SK-N-SH treated with all-trans-retinoic acid at 6 μM for 48 hours (cell line): ENCODE measurements at regions not wholly inside any gene's neighbourhood (a gene's known extent, or its start where the extent isn't known, plus 50 kb on each side); places are given as distances from the start of the nearest gene placed in this dataset.
"Not testable (repeated sequence)": the region's sequence is repeated elsewhere in the genome, so short reads cannot be mapped to it uniquely, and the experiment has no call there.

Experiments
- ARNTL ChIP-seq: fragments of 450-650 bp; formaldehyde crosslinking; IDR thresholded peaks from 2 replicates; pipeline ENCODE4 v1.5.0; 2020; ENCODE audit warnings: low read depth, mild to moderate bottlenecking, moderate library complexity, borderline replicate concordance
- BACH2 ChIP-seq: fragments of 250-450 bp; sonication (Bioruptor Pico); IDR thresholded peaks from 2 replicates; pipeline ENCODE4 v1.9.0; 2021; ENCODE audit warnings: mild to moderate bottlenecking, borderline replicate concordance
- CREB5 ChIP-seq: fragments of 250-450 bp; sonication (Bioruptor Pico); IDR thresholded peaks from 2 replicates; pipeline ENCODE4 v1.5.1; 2020; ENCODE audit warnings: low read depth, mild to moderate bottlenecking, moderate library complexity
- CSDC2 ChIP-seq: fragments of 250-450 bp; sonication (Bioruptor Pico); IDR thresholded peaks from 2 replicates; pipeline ENCODE4 v1.5.0; 2020; ENCODE audit warnings: mild to moderate bottlenecking, moderate library complexity
- ESRRG ChIP-seq: fragments of 250-450 bp; sonication (Bioruptor Pico); IDR thresholded peaks from 2 replicates; pipeline ENCODE4 v1.6.1; 2021; ENCODE audit warnings: mild to moderate bottlenecking
- PATZ1 ChIP-seq: fragments of 250-450 bp; sonication (Bioruptor Pico); IDR thresholded peaks from 2 replicates; pipeline ENCODE4 v1.8.0; 2020; ENCODE audit warnings: mild to moderate bottlenecking, moderate library complexity, borderline replicate concordance
- POU6F1 ChIP-seq: fragments of 250-450 bp; sonication (Bioruptor Pico); IDR thresholded peaks from 2 replicates; pipeline ENCODE4 v1.8.0; 2021; ENCODE audit warnings: low read depth, mild to moderate bottlenecking, moderate library complexity, borderline replicate concordance
- PPARA ChIP-seq: fragments of 250-450 bp; sonication (Bioruptor Pico); IDR thresholded peaks from 2 replicates; pipeline ENCODE4 v1.5.0; 2020; ENCODE audit warnings: mild to moderate bottlenecking, borderline replicate concordance
- ZC3H10 ChIP-seq: fragments of 250-450 bp; sonication (Bioruptor Pico); IDR thresholded peaks from 2 replicates; pipeline ENCODE4 v1.5.1; 2021; ENCODE audit warnings: mild to moderate bottlenecking, moderate library complexity
- ZFP30 ChIP-seq: fragments of 450-650 bp; formaldehyde crosslinking; IDR thresholded peaks from 2 replicates; pipeline ENCODE4 v1.5.0; 2022; ENCODE audit warnings: mild to moderate bottlenecking, moderate library complexity
- ZNF70 ChIP-seq: fragments of 450-650 bp; formaldehyde crosslinking; IDR thresholded peaks from 2 replicates; pipeline ENCODE4 v1.5.0; 2020; ENCODE audit warnings: mild to moderate bottlenecking, moderate library complexity
- ZNF8 ChIP-seq: fragments of 450-650 bp; formaldehyde crosslinking; IDR thresholded peaks from 2 replicates; pipeline ENCODE4 v1.5.0; 2020; ENCODE audit warnings: mild to moderate bottlenecking, moderate library complexity

- not testable (repeated sequence) for TF ChIP-seq PATZ1 (CRISPR knock-in tag); ZFP30; PPARA (CRISPR knock-in tag); ESRRG (CRISPR knock-in tag); ARNTL (CRISPR knock-in tag); CREB5 (CRISPR knock-in tag); CSDC2 (CRISPR knock-in tag); ZNF8; ZC3H10 (CRISPR knock-in tag); ZNF70 (CRISPR knock-in tag); POU6F1 (CRISPR knock-in tag); BACH2 (CRISPR knock-in tag)
These were observed 462.6 kb downstream of the GUCY1A2 start for GRCh38 chr11:106555566-106556250.
